ENCODE measurements at regions not wholly inside any gene's neighbourhood (a gene's known extent, or its start where the extent isn't known, plus 50 kb on each side); places are given as distances from the start of the nearest gene placed in this dataset.

DNA sequence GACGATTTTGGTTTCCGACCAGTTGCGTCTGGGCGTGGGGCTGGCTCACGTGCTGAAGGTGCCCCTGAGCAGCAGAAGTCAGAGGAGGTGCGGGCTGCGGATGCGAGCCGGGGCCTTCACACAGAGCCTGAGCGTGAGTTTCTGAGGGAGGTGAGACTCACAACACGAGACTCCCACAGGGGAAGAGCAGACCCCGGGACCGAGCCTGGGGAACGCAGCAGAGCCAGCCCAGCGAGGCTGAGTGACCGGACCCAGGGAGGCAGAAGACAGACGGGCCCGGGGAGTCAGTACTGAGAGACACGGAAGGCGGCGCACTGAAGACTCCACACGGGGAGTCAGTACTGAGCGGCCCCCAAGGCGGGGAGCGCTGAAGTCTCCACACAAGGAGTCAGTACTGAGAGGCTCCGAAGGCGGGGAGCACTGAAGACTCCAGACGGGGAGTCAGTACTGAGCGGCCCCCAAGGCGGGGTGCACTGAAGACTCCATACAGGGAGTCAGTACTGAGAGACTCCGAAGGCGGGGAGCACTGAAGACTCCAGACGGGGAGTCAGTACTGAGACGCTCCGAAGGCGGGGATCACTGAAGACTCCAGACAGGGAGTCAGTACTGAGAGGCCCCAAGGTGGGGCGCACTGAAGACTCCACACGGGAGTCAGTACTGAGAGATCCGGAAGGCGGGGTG is 77.8 kb downstream of the DLL1 start:
- no peak for DNase-seq

DNA sequence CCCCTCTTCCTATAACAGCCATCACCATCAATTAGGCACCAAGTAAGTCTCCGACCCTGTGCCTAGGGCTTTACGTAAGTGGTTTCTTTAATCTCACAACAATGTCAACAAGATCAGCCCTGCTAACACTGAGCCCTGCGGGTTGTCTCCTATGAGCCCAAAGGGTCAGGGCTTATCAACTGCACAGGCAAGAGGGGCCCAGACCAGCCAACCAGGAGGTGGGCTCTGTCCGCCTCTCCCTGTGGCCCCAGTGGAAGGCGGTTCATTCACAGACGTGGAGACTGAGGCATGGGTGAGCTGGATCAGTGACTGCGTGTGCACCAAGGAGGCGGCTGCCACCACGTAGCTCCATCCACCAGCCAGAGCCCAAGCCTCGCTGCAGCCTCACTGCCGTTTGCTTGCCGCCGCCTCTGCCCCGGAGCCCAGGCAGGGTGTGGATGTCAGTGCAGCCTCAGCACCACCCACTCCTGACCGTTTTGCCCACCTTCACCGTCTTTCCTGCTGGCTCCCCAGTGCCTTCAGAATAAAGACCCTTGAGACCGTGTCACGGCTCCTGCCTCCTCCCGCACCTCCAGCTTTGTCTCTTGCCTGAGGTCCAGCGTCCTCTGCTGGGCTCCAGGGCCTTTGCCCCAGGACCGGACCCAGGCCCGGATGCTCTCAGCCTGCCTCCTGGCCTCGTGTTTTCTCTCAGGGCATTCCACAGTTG is 78.7 kb downstream of the DLL1 start:
- no peak for DNase-seq

DNA sequence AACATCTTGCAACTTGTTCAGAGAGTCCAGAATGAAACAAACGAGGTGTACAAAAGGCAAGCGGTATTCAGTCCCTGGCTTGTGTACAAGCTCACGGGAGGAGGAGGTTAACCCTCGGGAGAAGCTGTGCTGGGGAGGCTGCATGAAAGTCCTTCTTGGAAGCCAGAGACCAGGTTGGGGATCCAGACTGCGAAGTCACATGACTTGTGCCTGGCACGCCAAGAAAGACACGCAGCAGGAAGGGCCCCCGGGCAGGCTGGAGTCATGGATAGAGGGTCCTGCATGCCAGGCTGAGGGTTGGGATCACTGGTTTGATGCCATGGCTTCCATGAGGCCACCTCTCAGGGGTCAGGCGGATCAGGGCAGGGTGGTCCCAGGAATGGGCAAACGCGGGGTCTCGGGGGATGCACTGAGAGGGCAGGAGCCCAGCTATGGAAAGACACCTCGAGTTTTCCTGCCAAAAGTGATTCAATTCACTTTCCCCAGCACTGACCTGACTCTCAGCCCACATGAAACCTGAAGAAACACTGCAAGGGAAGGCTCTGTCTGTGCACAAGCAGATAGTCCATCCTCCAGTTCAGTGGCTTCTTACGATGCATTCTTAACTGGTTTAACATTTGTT is 79.4 kb downstream of the DLL1 start:
- no peak for DNase-seq

DNA sequence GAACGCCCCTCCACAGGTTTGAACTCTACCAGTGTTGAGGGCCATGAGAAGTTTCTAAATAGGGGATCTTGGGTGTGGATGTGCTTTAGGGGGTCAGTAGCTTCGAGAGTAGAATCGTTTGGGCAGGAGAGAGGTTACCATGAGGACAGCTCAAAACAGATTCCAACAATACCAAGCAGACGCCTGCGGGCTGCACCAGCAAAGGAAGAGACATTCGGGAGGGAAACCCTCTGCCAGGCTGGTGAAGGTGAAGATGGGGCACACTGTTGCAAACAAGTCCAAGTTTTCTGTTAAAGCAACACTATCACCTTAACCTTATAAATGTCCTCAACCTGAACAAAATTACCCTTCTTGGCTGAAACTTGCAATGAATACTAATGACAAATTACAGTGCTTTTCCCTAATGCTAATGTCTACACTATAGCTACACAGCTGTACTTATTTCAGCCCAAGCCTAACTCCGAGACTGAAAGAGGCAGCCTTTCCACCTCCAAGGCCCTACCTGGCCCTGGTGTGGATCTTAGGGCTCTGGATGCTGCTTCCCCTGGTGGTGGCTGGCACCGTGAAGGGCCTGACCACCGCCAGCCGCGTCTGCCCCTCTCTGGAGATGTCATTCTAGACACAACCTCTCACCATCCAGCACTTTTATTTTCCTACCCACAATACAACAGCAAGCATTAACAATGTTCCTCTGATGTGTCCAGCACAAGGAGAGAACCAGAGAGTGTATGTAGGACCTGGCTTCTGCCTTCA is 80.1 kb downstream of the DLL1 start:
- no peak for DNase-seq

DNA sequence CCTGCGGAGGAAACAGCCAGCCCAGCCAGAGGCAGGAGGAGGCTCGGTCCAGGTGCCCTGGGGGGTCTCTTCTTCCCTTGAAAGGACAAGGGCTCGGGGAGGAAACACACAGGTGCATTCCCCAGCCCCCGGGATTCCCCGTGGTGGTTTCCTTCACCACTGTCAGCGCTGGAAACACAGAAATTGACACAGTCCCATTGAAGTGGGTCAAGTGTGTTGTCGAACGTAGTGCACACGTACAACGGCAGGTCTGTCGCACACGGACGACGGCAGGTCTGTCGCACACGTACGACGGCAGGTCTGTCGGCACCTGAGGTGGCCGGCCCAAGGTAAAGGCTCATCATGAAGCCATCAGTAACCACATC is 80.9 kb downstream of the DLL1 start:
- DNase-seq = no peak

DNA sequence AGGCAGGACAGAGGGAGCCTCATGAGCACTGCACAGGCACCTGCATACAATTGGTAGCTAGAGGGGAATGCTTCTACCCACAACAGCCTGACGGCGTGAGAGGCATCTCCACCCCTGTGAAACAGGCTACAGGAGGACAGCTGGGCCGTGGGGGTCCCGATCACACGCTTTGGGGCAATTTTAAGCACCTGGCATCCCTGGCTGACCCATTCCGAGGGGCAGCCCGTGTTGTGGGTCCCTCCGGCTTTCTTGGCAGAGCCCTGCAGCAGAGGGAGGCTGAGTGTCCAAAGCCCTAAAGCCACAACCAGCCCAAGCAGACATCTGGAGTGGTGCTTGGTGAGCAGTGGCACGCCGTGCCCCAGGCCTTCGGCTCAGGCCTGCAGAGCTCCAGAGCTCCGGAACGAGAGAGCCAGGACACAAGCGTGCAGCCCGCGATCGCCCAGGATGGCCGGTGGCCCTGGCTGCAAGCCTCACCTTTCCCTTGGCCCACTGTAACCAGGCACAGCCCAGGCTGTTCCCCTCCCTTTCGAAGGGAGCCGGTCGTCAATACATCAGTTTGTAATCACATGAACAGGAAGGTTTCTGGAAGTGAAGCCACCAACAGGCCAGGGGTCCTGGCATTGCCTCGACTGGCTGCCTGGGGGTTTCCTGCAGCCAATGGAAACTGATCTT is 81.4 kb downstream of the DLL1 start:
- no peak for DNase-seq

DNA sequence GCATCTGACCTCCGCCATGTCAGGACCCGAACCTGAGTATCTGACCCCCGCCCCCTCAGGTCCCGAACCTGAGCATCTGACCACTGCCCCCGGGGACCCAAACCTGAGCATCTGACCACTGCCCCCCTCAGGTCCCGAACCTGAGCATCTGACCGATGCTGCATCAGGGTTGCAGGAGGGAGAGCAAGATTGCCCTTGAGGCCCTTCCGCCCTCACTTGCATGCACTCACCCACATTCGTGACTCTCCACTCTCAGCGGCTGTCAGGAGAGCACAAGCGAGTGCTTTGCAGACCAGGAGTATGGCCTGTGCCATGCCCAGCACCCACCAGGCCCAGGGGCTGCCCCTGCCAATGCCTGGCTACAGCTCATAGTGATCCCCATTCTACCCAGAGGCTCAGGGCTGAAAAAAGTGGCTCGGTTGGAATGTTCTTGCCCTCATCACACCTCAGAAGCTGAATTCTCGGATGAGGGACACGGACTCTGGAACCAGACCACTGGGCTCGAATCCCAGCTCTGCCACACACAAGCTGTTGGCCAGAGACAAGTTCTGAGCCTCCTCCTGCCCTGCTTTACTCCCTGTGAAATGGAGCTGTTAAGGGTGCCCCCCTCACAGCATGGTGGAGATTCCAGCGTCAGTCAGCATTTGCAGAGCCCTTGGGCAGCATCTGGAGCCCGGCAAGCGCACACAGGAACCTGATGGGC is 82.1 kb downstream of the DLL1 start:
- DNase-seq = no peak

DNA sequence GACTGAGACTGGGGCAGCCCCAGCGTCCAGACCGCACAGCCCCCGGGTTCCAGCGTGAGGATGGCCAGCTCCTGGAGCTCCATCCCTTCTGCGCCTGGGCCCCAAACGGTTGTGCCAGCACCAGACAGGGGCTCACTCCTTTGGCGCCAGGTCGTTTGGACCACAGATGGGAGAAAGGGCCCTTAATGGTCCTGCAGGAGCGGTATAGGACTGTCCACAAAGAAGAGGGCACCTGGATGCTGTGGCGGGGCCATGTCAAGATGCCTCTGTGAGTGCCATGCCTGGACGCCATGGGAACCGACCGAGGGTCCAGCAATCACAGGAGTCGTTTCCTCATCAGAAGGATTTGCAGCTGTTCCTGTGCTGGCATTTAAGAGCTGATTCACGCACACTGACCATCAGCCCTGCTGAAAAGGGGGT is 82.7 kb downstream of the DLL1 start:
- no peak for DNase-seq

DNA sequence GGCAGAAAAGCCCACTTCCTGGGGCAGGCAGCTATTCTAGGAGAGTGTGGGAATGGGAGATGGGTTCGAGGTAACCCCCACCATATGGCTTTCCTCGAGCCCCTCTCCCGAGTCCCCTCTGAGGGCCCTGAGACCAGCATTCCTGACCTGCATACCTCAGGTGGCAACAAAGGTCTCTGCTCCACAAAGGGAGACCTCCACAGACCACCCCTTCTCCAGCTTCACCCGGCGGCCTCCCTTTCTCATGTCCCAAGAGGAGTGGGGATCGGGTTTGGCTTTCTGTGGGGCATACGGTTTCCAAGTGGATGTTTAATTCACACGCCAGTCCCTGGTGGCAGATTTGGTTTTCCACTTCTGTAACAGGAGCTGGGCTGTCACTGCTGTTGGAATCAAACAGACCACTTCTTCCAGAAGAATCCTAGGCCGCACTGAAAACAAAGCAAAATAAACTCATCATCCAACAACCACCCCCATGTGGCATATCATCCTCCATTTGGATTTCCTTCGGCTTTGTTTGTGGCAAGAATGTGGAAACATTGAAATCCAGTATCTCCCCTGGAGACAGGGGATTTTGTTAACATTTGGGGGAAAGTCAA is 83.2 kb downstream of the DLL1 start:
- no peak for DNase-seq

DNA sequence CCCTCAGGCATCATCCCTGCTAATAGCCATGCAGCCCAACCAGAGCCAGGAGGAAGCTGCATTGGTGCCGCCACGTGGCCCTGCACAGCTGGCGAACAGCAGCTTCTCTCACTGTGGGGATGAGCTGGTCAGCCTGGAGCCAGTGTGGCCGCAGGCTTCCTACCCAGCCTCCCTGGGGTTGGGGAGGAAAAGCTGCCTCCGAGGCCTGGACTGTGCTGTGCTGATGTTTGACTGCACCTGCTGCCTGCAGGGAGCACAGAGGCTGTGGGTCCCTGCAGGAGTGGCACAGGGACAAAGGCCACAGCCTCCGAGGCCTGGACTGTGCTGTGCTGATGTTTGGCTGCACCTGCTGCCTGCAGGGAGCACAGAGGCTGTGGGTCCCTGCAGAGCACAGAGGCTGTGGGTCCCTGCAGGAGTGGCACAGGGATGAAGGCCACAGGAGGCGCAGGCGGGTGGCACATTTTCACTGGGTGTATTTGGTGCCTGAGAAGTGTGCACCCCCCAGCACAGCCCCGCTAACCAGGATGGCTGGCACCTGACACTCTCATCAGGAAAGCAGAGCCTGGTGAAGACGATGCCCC is 83.9 kb downstream of the DLL1 start:
- no peak for DNase-seq

DNA sequence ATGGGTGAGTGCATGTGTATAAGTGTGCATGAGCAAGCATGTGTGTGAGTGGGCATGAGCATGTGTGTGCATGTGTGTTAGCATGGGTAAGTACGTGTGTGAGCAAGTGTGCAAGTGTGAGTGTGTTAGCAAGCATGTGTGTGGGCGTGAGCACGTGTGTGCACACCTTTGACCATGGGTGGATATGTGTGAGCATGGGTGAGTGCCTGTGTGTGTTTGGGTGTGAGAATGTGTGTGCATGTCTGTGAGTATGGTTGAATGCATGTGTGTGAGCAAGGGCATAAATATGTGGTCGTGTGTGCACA is 84.6 kb downstream of the DLL1 start:
- DNase-seq = no peak

DNA sequence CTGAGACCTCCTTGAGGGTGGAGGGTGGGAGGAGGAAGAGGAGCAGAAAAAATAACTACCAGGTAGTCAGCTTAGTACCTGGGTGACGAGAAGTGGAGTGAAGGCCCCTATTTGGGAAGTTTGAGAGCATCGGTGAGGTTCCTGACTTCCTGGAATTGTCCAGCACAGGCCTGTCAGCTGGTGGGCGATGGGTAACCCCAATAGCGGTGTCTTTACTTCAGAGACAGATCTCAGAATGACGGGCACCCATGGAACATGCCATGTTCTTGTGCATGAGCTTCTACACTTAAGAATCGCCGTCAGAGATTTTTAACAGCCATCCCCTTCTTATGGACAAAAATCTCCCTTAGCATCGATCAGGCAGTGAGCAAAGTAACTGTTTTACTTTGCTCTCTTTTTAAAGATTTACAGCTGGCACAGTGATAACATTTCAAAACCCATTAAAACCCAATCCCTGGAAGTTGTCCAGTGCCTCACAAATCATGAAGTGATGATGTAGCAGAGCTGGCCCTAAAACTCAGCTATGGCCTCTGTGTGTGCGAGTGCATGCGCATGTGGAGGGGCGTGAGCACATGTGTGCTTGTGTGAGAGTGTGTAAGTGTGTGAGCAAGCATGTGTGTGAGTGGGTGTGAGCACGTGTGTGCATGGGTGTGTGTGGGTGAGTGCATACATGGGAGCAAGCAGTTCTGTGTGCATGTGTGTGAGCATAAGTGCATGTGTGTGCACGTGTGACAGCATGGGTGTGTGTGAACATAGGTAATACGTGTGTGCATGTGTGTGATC is 85.2 kb downstream of the DLL1 start:
- DNase-seq = no peak

DNA sequence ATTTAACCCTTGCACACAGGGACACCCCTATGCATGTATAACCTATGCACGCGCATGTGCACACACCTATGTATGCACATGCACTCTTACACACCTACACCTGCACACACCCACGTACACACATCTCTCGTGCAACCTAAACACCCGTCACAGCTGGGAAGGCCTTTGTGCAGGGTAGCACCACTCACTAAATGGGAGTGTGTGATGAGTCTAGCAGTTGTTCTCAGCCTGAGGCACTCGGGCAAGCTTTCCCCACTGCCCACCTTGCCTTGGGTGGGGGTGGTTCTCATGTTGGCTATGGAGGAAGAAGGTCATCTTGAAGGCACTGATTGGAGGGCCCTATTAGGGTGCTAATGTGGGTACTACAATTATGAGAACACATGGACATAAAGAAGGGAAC is 85.8 kb downstream of the DLL1 start:
- DNase-seq = no peak

DNA sequence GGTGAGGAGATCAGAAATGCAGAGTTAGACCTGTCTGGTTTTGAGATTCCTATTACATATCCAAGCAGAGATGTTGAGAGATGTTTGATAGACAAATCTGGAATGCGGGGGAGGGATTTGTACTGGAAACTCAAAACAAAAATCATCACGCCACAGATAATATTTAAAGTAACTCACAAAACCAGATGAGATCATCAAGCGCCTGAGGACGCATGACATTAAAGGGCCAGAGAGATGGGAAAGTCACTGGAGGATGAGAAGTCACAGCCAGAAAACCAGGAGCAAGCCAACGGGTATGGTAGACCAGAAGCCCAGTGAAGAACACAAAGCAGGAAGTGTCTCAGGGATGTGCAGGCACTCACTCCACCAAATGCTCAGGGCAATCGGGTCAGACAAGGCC is 87.7 kb downstream of the DLL1 start:
- DNase-seq = no peak

DNA sequence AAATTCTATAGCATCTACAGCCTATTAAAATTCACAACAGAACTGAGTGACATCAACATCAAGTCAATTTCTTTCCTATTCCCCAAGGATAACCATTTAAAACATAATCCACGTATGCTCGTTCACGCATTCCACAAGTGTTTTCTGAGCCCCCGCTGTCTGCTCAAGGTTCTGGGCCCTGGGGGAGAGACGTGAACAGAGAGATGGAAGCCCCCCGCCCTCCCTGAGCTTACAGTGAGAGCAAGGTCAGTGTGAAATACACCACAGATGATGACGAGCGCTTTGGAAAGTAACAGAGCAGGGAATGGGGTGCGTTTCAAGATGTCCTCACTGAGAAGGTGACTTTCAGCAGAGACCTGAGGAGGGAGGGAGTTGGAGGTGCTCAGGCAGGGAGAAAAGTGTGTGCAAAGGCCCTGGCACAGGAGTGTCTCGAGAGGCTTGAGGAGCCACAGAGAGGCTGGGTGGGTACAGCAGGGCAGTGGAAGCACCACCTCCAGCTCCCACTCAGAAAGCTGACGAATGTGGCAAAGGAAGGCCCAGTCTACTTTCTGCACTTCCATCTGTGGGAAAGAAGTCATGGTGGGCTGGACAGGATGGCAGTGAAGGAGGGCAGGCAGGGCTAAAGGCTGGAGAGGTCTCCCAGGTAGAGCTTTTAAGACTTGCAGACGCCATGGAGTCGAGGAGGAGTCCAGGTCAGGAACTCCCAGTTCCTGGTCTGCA is 88.3 kb downstream of the DLL1 start:
- no peak for DNase-seq

DNA sequence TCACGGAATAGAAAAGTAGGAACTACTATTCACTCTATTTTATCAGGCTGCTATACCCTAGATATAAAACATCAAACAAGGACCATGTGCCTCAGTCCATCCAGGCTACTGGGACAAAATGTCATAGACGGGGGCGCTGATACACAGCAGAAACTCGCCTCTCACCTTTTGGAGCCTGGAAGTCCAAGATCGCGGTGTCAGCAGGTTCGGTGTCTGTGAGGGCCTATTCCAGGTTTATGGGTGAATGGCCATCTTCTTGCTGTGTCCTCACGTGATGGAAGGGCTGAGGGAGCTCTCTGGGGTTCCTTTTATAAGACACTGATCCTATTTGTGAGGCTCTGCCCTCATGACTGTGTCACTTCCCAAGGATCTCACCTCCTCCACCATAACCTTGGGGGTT is 89.5 kb downstream of the DLL1 start:
- no peak for DNase-seq

DNA sequence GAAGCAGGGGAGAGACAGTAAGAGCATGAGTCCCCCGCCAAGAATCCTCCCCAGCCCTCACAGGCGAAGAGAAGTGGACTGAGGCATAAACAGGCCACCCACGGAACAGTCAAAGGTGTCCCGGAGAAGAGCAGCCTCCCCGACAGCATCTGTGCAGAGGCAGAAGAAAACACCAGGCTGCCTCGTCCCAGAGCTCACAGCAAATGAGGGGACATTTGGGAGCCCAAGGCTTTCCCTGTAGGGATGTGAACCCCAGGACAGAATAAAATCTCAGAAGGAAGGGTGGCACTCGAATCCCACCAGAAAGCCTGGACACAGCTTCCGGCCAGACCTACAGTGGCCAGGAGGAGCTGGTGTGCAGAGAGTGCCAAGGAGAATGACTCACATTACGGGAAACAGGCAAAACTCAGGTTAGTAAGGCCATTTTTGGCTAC is 90.4 kb downstream of the DLL1 start:
- DNase-seq = no peak

DNA sequence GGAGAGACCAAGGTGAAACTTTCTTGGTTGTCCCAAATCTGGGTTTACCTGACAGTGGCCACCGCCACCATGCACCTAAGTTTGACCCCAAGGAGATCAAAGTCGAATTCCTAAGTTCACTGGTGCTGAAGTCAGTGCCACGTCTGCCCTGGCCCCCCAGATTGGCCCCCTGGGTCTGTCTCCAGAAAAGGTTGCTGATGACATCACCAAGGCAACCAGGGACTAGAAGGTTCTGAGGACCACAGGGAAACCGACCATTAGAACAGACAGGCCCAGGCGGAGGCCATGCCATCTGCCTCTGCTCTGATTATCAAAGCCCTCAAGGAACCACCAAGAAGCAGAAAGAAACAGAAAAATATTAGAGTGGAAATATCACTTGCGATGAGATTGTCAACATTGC is 91.2 kb downstream of the DLL1 start:
- no peak for DNase-seq

DNA sequence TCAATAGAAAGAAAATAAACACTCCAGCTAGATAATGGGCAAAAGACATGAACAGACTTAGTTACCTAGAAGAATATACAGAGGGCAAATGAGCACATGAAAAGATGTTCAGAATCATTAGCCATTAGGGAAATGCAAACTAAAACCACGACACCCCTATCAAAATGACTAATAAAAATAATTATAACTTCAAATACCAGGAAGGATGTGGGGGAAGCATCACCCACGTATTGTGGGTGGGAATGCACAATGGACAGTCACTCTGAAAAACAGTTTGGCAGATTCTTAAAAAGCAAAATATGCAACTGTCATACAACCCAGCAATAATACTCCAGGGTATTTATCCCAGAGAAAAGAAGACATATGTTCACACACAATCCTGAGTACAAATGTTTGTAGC is 92.6 kb downstream of the DLL1 start:
- DNase-seq = no peak

DNA sequence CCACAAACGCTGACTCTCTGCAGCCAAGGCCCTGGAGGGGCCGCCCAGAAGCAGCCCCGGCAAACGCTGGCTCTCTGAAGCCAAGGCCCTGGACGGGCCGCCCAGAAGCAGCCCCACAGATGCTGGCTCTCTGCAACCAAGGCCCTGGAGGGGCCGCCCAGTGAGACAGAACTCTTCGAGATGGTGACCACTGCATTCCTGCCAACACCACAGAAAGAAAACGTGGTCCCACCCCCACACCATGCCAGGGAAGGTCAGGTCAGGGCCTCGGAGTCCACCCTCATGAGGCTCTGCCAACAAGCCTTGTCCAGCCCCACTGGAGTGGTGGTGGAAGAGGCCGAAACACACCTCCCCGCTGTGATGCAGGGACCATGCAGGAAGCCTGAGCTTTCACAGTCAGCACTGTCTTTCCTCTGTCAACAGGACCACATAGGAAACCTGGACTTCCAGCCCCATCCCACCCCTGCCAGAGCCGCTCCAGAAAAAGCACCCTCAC is 97.5 kb downstream of the DLL1 start:
- no peak for DNase-seq

Data from NCI-H748 treated with DMSO at 0.1 percent for 48 hours (cell line).